Gastroesophageal sphincter (tissue), 3 donors: ENCODE measurements at regions not wholly inside any gene's neighbourhood (a gene's known extent, or its start where the extent isn't known, plus 50 kb on each side); places are given as distances from the start of the nearest gene placed in this dataset.

Experiments used
- CTCF ChIP-seq, 4 experiments: fragments of 200-600 bp in 2 of 4; fragments of 450-650 bp in 2 of 4; sonication (generic) in 1 of 4; IDR thresholded peaks; one replicate each; pipeline ENCODE4 v1.5.1; 2017 to 2019; ENCODE audit warnings: antibody characterized with exemption in 4 of 4, mild to moderate bottlenecking in 2 of 4, moderate library complexity in 2 of 4
- EP300 ChIP-seq: sonication (generic); formaldehyde crosslinking; IDR thresholded peaks from one replicate; pipeline ENCODE4 v1.6.1; 2017; ENCODE audit warnings: antibody characterized with exemption, mild to moderate bottlenecking
- POLR2A ChIP-seq, 2 donors: fragments of 450-650 bp; IDR thresholded peaks; one replicate each; pipeline ENCODE4 v1.6.1; 2017; ENCODE audit warnings: antibody characterized with exemption in 2 of 2, mild to moderate bottlenecking in 2 of 2, moderate library complexity in 1 of 2
- POLR2AphosphoS5 ChIP-seq: sonication (generic); formaldehyde crosslinking; IDR thresholded peaks from one replicate; pipeline ENCODE4 v1.6.1; 2017; ENCODE audit warnings: antibody characterized with exemption

DNA sequence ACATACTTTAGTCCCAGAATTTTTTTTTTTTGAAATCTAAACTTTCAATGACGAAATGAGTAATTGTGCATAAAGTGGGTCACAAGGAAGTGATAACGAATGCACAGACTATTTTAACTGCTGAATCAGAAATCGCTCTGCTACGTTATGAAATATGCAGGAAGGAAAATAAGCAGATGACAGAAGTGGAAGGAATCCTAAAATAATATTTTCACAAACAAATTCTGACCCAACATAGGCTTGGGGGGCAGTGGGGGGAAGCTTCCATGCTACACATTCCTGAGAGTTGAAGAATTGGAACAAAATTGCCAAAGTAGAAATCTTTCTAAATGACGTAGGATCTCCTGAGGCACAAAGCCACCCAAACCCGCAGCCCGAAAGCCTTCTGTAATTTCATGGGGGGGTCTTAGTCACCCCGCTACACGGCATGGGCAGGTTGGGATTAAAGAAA is 89.6 kb downstream of the ARF6 start:
- TF ChIP-seq CTCF (IDR thresholded peaks at IDR 0.05) (no peak), EP300 (no peak), POLR2A (IDR thresholded peaks at IDR 0.05) (no peak), POLR2AphosphoS5 (no peak)
